ENCODE measurements at regions not wholly inside any gene's neighbourhood (a gene's known extent, or its start where the extent isn't known, plus 50 kb on each side); places are given as distances from the start of the nearest gene placed in this dataset.

DNA sequence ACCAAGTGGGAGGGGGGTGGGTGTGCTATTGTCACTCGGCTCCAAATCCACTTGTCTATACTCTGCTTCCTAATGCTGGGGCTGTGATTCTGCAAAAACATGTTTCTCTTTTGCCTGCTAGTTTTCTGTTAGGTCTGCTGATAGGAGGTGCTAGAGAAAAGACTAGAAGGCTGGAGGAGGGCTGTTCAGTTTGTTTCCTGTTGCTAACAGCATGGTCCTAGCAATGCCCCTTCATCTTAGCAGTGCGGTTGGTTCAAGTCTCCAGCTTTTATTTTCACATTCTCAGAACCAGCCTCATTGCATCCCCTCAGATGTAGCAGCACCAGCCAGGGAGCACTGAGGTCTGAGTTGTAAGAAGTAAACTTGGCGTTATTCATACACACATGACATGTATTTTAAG lies 310.2 kb downstream of the YTHDC2 start:
- Histone ChIP-seq H3K27me3 (ENCODE audit: insufficient read depth, low read length) (no peaks in the 10 kb centered on the region), H3K9ac (ENCODE audit: extremely low read depth, insufficient read length, low read length) (no peak overlapping the region), H3K14ac (ENCODE audit: insufficient read depth, low read length) (no peak overlapping the region), H3K4ac (ENCODE audit: low read depth, low read length) (no peak overlapping the region), H2BK20ac (ENCODE audit: low read depth, low read length, poor library complexity, severe bottlenecking) (no peak overlapping the region), H4K5ac (ENCODE audit: insufficient read length, low read depth, low read length) (no peak overlapping the region), H3K4me1 (ENCODE audit: insufficient read depth, low read length) (no peaks in the 10 kb centered on the region), H3T11ph (ENCODE audit: low read length) (no peak overlapping the region), H2AK5ac (ENCODE audit: insufficient read length, low read length) (no peak overlapping the region), H2BK15ac (ENCODE audit: low read depth, low read length) (no peak overlapping the region), H2BK5ac (ENCODE audit: insufficient read length, low read length) (no peak overlapping the region), H3K56ac (ENCODE audit: insufficient read length, low read depth, low read length) (no peak overlapping the region), H3K27ac (ENCODE audit: insufficient read length, low read depth, low read length) (no peak overlapping the region), H3K4me2 (ENCODE audit: insufficient read depth, insufficient read length, low read length) (no peak overlapping the region), H3K23ac (ENCODE audit: insufficient read length, low read depth, low read length) (no peak overlapping the region), H2BK12ac (ENCODE audit: insufficient read length, low read depth, low read length) (no peak overlapping the region), H2BK120ac (ENCODE audit: low read depth, low read length, poor library complexity, severe bottlenecking) (no peak overlapping the region), H3K79me2 (ENCODE audit: insufficient read depth, low read length) (no peaks in the 10 kb centered on the region), H3K18ac (ENCODE audit: insufficient read length, low read depth, low read length) (no peak overlapping the region), H4K91ac (ENCODE audit: insufficient read length, low read depth, low read length) (no peak overlapping the region), H3K79me1 (ENCODE audit: insufficient read depth, low read depth, low read length, poor library complexity, severe bottlenecking) (no peaks in the 10 kb centered on the region), H3K9me3 (ENCODE audit: control insufficient read depth, low read depth, low read length) (no peaks in the 10 kb centered on the region), H4K8ac (replicated peaks; ENCODE audit: insufficient read length, low read depth, low read length) (no peak overlapping the region), H4K20me1 (ENCODE audit: control insufficient read depth, insufficient read depth, insufficient read length) (no peaks in the 10 kb centered on the region), H2AFZ (ENCODE audit: low read length) (peak overlapping the region; percentile 14), H3K23me2 (ENCODE audit: insufficient read length, low read depth, low read length, poor library complexity, severe bottlenecking) (no peaks in the 10 kb centered on the region)
- no peak for DNase-seq
- Mint-ChIP-seq H3K9me3 (peaks cover 0 to 2% of the 10 kb centered on the region in 2 experiments; a peak in 1 of 5 replicates), H3K27ac (no peak overlapping the region), H3K4me1 (no peaks in the 10 kb centered on the region), H3K4me3 (no peak overlapping the region), H3K36me3 (ENCODE audit: insufficient read depth in 1 of 3, low read depth in 3 of 3) (0 out of 7 replicates have a peak, but pooled peaks cover 0 to 3% (median 0%) of the 10 kb centered on the region in 3 experiments), H3K27me3 (ENCODE audit: low read depth) (no peaks in the 10 kb centered on the region)
- TF ChIP-seq, protein P1, sequence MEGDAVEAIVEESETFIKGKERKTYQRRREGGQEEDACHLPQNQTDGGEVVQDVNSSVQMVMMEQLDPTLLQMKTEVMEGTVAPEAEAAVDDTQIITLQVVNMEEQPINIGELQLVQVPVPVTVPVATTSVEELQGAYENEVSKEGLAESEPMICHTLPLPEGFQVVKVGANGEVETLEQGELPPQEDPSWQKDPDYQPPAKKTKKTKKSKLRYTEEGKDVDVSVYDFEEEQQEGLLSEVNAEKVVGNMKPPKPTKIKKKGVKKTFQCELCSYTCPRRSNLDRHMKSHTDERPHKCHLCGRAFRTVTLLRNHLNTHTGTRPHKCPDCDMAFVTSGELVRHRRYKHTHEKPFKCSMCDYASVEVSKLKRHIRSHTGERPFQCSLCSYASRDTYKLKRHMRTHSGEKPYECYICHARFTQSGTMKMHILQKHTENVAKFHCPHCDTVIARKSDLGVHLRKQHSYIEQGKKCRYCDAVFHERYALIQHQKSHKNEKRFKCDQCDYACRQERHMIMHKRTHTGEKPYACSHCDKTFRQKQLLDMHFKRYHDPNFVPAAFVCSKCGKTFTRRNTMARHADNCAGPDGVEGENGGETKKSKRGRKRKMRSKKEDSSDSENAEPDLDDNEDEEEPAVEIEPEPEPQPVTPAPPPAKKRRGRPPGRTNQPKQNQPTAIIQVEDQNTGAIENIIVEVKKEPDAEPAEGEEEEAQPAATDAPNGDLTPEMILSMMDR (conservative IDR thresholded peaks at IDR 0.05) = no peak
- no CpG with 5 or more reads among the region's 3 CpGs for WGBS (ENCODE audit: extremely low coverage, insufficient read length, low lambda C conversion rate)
